HG03280 (cell line): ENCODE measurements at regions not wholly inside any gene's neighbourhood (a gene's known extent, or its start where the extent isn't known, plus 50 kb on each side); places are given as distances from the start of the nearest gene placed in this dataset.

Source experiments
- ATAC-seq: cut with Tn5 transposase; IDR thresholded peaks from one replicate; pipeline ENCODE4 v1.9.1; 2021; ENCODE audit warnings: mild to moderate bottlenecking, moderate library complexity; ENCODE audit not compliant: unreplicated experiment

GRCh38 chr13:75135325-75135825 lies 346.6 kb downstream of the TBC1D4 start:
- no peak for ATAC-seq

- ATAC-seq: peak; percentile 53
Observed at GRCh38 chr13:75132701-75133695, 349.0 kb downstream of the TBC1D4 start.

- ATAC-seq: no peak
Observed at GRCh38 chr13:75129331-75129730, 352.6 kb downstream of the TBC1D4 start.

GRCh38 chr13:75124415-75124814 lies 357.6 kb downstream of the TBC1D4 start:
- ATAC-seq: no peak

GRCh38 chr13:75123428-75123827 lies 358.5 kb downstream of the TBC1D4 start:
- no peak for ATAC-seq

GRCh38 chr13:75120085-75120484 lies 361.9 kb downstream of the TBC1D4 start:
- ATAC-seq: no peak

- no peak for ATAC-seq
Observed at GRCh38 chr13:75115171-75115570, 366.8 kb downstream of the TBC1D4 start.

- no peak for ATAC-seq
Observed at GRCh38 chr13:75103976-75104375, 378.0 kb downstream of the TBC1D4 start.

GRCh38 chr13:75102001-75102716 lies 379.8 kb downstream of the TBC1D4 start:
- no peak for ATAC-seq

- no peak for ATAC-seq
Observed at GRCh38 chr13:75101348-75101747, 380.6 kb downstream of the TBC1D4 start.

- ATAC-seq: no peak
Observed at GRCh38 chr13:75092143-75092542, 389.8 kb downstream of the TBC1D4 start.

- ATAC-seq: no peak
Observed at GRCh38 chr13:75091718-75092117, 390.3 kb downstream of the TBC1D4 start.

GRCh38 chr13:75090872-75091615 lies 390.9 kb downstream of the TBC1D4 start:
- ATAC-seq: no peak

- ATAC-seq: no peak
Observed at GRCh38 chr13:75088915-75089314, 393.1 kb downstream of the TBC1D4 start.

- ATAC-seq: no peak
Observed at GRCh38 chr13:75079226-75079625, 402.7 kb downstream of the TBC1D4 start.

- ATAC-seq: no peak
Observed at GRCh38 chr13:75076476-75076875, 405.5 kb downstream of the TBC1D4 start.

- ATAC-seq: no peak
Observed at GRCh38 chr13:75073786-75074185, 408.2 kb downstream of the TBC1D4 start.

- ATAC-seq: no peak
Observed at GRCh38 chr13:75072891-75073290, 409.1 kb downstream of the TBC1D4 start.

- no peak for ATAC-seq
Observed at GRCh38 chr13:75072368-75072767, 409.6 kb downstream of the TBC1D4 start.

GRCh38 chr13:75071796-75072195 lies 410.2 kb downstream of the TBC1D4 start:
- no peak for ATAC-seq

- no peak for ATAC-seq
Observed at GRCh38 chr13:75071395-75071794, 410.6 kb downstream of the TBC1D4 start.
